ENCODE measurements at regions not wholly inside any gene's neighbourhood (a gene's known extent, or its start where the extent isn't known, plus 50 kb on each side); places are given as distances from the start of the nearest gene placed in this dataset.

DNA sequence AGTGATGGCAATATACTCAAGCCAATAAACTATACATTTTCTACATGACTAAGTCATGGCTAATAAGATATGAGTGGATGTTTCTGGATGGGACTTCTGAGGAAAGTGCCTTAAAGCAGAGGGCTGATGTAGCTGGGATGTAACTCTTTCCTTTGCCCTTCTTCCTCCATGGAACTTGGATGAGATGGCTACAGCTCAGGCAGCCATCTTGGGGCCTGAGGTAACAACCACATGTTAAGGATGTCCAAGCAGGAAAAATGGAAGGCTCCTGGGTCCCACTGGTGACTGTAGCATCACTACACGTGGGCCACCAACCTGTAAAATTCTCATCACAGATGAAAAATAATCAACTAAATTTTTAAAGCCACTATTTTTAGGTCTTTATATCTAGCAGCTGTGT, 54.4 kb upstream of the GRIP1 start:
- no peak for FAIRE-seq
- no peak for TF ChIP-seq BRD4 (CRISPR knock-in tag; IDR thresholded peaks at IDR 0.05)
- no peak for TF ChIP-seq MYNN (CRISPR knock-in tag; IDR thresholded peaks at IDR 0.05; ENCODE audit: low read depth)
- TF ChIP-seq NFAT5 (CRISPR knock-in tag; IDR thresholded peaks at IDR 0.05): no peak
- TF ChIP-seq, protein P1, sequence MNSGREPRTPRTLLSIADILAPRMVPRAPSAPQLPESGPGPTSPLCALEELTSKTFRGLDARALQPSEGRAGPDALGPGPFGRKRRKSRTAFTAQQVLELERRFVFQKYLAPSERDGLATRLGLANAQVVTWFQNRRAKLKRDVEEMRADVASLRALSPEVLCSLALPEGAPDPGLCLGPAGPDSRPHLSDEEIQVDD (CRISPR knock-in tag; IDR thresholded peaks at IDR 0.05; ENCODE audit: borderline replicate concordance): no peak
- no peak for TF ChIP-seq ISX (CRISPR knock-in tag; conservative IDR thresholded peaks at IDR 0.05)
- TF ChIP-seq, protein P2, sequence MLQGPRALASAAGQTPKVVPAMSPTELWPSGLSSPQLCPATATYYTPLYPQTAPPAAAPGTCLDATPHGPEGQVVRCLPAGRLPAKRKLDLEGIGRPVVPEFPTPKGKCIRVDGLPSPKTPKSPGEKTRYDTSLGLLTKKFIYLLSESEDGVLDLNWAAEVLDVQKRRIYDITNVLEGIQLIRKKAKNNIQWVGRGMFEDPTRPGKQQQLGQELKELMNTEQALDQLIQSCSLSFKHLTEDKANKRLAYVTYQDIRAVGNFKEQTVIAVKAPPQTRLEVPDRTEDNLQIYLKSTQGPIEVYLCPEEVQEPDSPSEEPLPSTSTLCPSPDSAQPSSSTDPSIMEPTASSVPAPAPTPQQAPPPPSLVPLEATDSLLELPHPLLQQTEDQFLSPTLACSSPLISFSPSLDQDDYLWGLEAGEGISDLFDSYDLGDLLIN (CRISPR knock-in tag; IDR thresholded peaks at IDR 0.05; ENCODE audit: borderline replicate concordance): no peak
- TF ChIP-seq RXRB (CRISPR knock-in tag; IDR thresholded peaks at IDR 0.05; ENCODE audit: borderline replicate concordance): no peak
- no peak for TF ChIP-seq ZNF205 (CRISPR knock-in tag; IDR thresholded peaks at IDR 0.05)
- TF ChIP-seq NR2F6 (IDR thresholded peaks at IDR 0.05): no peak
- TF ChIP-seq NR2F6 (CRISPR knock-in tag; IDR thresholded peaks at IDR 0.05): no peak
- no peak for TF ChIP-seq ZNF136 (CRISPR knock-in tag; IDR thresholded peaks at IDR 0.05; ENCODE audit: low read depth)
- no peak for TF ChIP-seq DR1 (CRISPR knock-in tag; IDR thresholded peaks at IDR 0.05)
- no peak for TF ChIP-seq LRRFIP1 (CRISPR knock-in tag; conservative IDR thresholded peaks at IDR 0.05)
- H3K27me3 ChIP-seq (ENCODE audit: control insufficient read depth in 1 of 2, insufficient read depth in 2 of 2, low read length in 2 of 2): no peaks in the 10 kb centered on the region
- no peak overlapping the region for H3K4me2 ChIP-seq (ENCODE audit: low read depth, low read length)
- ChIA-PET CTCF (ENCODE audit: low intra/inter-chr PET ratio, low total read pairs) (no interaction called here), POLR2A (no interaction called here)
- H3K9ac ChIP-seq (ENCODE audit: insufficient read depth, low read depth, low read length): no peak overlapping the region
- WGBS (ENCODE audit: low lambda C conversion rate): 0% methylated on average over 1 of the region's 1 CpG
- H2AFZ ChIP-seq (ENCODE audit: low read length): no peak overlapping the region
- in situ Hi-C loops (cut with HindIII; ENCODE audit: extremely low pct_ligation_motif_present, low pct_unique_long_range_greater_than_20kb): no loop called here
- H3K4me1 ChIP-seq (ENCODE audit: insufficient read depth, low read length): no peaks in the 10 kb centered on the region
- no peak for ATAC-seq
- no peaks in the 10 kb centered on the region for H3K9me3 ChIP-seq (ENCODE audit: low read length)
- no peak overlapping the region for H3K27ac ChIP-seq (ENCODE audit: extremely low read length, insufficient read depth, low read length)
- BruUV-seq (replicated peaks): no TSS peak
- H4K20me1 ChIP-seq (ENCODE audit: insufficient read depth, low read length): no peaks in the 10 kb centered on the region
- H3K36me3 ChIP-seq (replicated peaks in 1 of 2; ENCODE audit: control insufficient read depth in 1 of 2, insufficient read depth in 2 of 2, low read length in 2 of 2): no peaks in the 10 kb centered on the region
- H3K4me3 ChIP-seq (replicated peaks in 1 of 3; ENCODE audit: insufficient read depth in 1 of 3, low read depth in 2 of 3, low read length in 3 of 3): no peak overlapping the region
- no peak for DNase-seq (ENCODE audit: low spot score)
- intact Hi-C loops (cut with micrococcal nuclease; ENCODE audit: unreplicated experiment): no loop called here
- no peaks in the 10 kb centered on the region for H3K79me2 ChIP-seq (ENCODE audit: insufficient read depth, low read length)

Data from HepG2 (cell line).